Mucosa of gallbladder (tissue), 1 donor: ENCODE measurements at regions not wholly inside any gene's neighbourhood (a gene's known extent, or its start where the extent isn't known, plus 50 kb on each side); places are given as distances from the start of the nearest gene placed in this dataset.
"Not testable (repeated sequence)": the region's sequence is repeated elsewhere in the genome, so short reads cannot be mapped to it uniquely, and the experiment has no call there.

Experiments
- DNase-seq: peaks from one replicate; pipeline ENCODE4 v3.0.0-alpha.2; 2020; ENCODE audit warnings: low spot score
- donor health status: DM: no; HTN: no; CAD: no.

GRCh38 chr6:97347111-97347510, 64.1 kb upstream of the MMS22L start:
- no peak for DNase-seq

- no peak for DNase-seq
Observed at GRCh38 chr6:97361286-97361685, 78.3 kb upstream of the MMS22L start.

DNA sequence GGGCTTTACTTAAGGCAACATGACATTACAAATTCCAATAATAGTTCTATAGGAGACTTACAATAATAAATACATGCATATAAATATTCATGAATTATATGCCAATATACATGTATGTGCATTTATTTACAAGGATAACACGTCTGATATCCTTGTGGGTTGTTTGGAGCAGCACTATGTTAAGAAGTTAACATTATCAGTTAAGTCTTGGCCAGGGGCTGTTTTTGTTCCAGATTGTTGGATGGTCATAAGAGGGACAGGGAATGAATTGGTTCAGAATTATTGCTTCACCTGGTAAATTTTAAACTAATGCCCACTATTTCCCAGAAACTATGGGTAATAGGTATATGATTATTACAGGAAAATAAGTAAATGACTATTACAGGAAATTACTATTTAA, 81.3 kb upstream of the MMS22L start:
- no peak for DNase-seq

GRCh38 chr6:97382071-97382470, 99.1 kb upstream of the MMS22L start:
- not testable (repeated sequence) for DNase-seq

- no peak for DNase-seq
Observed at GRCh38 chr6:97392735-97393134, 109.7 kb upstream of the MMS22L start.

DNA sequence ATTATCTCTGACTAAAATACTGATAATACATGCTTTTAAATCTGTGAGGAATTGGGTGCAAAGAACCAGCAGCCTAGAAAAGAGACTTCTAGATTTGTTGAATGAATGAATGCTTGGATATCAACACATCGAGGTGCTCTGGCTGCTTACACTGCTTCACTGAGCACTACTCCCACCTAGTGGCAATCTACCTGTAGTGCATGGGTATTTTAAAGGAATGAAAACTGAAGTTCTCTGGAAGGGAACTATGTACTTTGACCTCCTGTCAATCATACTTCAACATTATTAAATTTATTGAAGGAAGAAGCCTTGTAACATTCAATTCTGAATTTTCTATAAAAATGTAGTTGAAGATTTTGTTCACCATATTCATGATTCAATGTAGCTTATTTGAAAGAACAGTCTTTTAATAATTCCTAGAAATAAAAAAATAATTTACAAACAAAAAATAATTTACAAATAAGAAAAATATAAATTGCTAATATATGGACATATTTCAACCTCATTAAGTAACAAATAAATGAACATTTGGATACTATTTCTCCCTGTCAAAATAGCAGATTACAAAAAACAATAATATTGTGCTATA, 111.2 kb upstream of the MMS22L start:
- DNase-seq, result peak; percentile 53

DNA sequence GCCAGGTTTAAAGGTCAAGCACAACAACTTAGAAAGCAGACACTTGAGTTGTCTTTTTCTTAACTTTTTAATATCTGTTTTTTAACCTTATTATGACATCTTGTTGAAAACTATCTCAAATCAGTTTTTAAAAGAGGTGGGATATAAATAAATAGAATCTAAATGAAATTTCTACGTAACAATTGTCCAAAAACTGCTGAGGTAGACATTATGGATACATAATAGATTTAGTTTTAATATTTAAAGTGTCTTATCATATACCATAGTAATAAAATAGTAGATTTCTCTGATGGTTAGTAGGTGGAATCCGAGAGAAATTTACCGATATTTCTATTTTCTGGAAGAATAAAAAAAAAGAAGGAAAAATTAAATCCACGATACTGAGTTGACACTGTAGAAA, 113.9 kb upstream of the MMS22L start:
- DNase-seq, result no peak

DNA sequence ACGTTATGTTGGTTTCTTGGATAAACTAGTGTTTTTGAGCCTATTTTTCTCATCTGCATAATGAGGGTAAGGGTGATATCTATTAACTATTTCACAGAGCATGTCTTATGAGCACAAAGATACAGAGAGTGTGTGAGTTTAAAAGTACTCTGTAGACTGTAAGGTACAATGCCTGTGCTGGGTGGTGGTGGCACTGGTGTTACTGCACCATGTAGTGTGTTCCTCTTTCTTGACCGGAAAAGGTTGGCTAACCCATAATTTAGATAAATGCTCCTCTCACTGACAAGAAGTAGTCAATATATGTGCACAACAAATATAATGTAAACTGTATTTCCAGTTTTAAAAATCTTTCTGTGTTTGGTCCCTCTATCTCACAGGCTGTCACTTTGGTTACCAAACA, 116.2 kb upstream of the MMS22L start:
- DNase-seq, result no peak

- DNase-seq, result no peak
Observed at GRCh38 chr6:97401533-97401932, 118.5 kb upstream of the MMS22L start.

GRCh38 chr6:97405818-97406409, 122.9 kb upstream of the MMS22L start:
- no peak for DNase-seq

GRCh38 chr6:97406633-97407032, 123.6 kb upstream of the MMS22L start:
- DNase-seq, result no peak

DNA sequence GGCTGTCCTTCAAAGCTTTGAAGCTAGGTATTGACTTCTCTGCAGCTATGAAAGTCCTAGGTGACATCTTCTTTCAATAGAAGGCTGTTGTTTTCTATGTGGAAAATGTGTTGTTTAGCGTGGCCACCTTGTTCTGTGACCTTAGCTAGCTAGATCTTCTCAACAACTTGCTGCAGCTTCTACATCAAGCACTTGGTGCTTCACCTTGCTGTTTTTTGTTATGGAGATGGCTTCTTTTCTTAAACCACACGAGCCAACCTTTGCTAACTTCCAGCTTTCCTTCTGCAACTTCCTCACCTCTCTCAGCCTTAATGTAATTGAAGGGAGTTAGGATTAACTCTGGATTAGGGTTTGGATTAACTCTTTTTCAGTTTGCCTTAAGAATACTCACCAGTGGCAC, 128.6 kb upstream of the MMS22L start:
- DNase-seq, result no peak

GRCh38 chr6:97412511-97412910, 129.5 kb upstream of the MMS22L start:
- DNase-seq, result no peak

DNA sequence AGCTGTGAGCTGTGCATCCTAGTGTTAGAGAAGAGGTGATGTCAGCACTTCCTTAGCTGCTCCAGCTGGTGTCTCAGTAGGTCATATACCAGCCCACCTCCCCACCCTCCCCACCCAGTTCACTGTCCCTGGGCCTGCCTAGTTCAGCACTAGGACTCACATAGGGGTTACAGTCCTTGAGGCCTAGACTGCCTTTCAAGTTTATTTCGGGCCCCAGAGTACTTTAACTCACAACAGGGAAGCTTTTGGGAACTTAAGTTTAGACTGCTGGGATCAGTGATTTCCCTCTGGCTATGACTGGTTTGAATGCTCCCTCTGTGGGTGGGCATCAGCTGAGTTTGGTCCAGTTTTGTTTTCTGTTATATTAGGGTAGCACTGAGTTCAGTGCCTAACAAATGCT, 139.2 kb upstream of the MMS22L start:
- DNase-seq, result no peak

GRCh38 chr6:97423190-97423589, 140.2 kb upstream of the MMS22L start:
- DNase-seq, result no peak

DNA sequence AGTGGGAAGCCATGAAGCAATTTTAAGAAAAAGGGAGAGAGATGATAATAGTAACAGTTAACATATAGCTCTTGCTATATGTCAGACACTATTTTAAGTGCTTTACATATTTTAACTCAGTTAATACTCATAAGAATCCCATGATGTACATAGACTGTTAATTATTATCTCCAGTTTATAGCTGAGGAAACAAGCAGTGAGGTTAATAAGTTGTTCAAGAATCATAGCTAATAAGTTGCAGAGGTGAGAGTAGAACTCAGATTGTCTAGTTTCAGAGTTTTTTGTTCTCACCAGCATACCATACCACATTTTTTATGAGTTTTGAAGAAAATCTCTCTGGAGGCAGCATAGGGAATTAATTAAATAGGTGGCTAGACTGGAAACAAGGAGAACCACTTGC, 144.6 kb upstream of the MMS22L start:
- DNase-seq, result no peak

- no peak for DNase-seq
Observed at GRCh38 chr6:97437087-97437486, 154.1 kb upstream of the MMS22L start.

- DNase-seq, result no peak
Observed at GRCh38 chr6:97438011-97438671, 155.1 kb upstream of the MMS22L start.

DNA sequence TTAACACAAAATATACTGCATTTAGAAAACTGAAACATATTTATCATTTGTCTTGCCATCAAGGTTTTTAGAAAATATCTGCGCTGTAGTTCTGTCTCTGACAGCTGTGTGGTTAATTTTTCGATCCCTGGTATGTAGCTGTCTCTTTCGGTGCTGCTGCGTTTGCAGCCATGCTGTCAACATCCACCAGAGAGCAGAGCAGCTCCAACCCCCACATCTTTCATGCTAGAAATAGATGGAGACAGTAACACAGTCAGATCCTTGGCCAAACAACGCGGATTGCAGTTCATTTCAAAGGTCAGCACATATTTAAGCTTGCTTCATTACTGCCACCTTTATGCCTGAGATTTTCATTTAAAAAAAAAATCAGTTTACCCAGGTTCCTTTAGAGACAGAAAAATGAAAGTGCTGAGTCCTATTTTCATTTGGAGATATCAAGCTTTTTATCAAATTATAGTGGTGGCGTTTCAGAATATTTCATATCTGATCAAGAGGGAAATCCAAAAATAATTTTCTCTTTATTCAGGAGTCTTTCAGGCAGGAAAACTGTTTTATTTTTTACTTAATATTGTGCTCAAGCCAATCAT, 157.7 kb upstream of the MMS22L start:
- no peak for DNase-seq

GRCh38 chr6:97443408-97444080, 160.5 kb upstream of the MMS22L start:
- no peak for DNase-seq

- no peak for DNase-seq
Observed at GRCh38 chr6:97445407-97445806, 162.4 kb upstream of the MMS22L start.

GRCh38 chr6:97449444-97449966, 166.5 kb upstream of the MMS22L start:
- no peak for DNase-seq
